IPS-15b (cell line): ENCODE measurements at regions not wholly inside any gene's neighbourhood (a gene's known extent, or its start where the extent isn't known, plus 50 kb on each side); places are given as distances from the start of the nearest gene placed in this dataset.

Source experiments
- H3K27me3 ChIP-seq: one replicate; pipeline ENCODE4 v1.6.1; 2013; ENCODE audit warnings: low read length; ENCODE audit not compliant: control insufficient read depth, insufficient read depth
- H3K36me3 ChIP-seq: one replicate; pipeline ENCODE4 v1.6.1; 2013; ENCODE audit warnings: low read length; ENCODE audit not compliant: control insufficient read depth, insufficient read depth
- H3K4me1 ChIP-seq: one replicate; pipeline ENCODE4 v1.6.1; 2013; ENCODE audit warnings: mild to moderate bottlenecking, low read length; ENCODE audit not compliant: control insufficient read depth, insufficient read depth
- H3K4me3 ChIP-seq: one replicate; pipeline ENCODE4 v1.5.1; 2013; ENCODE audit warnings: low read depth, low read length
- H3K9ac ChIP-seq: one replicate; pipeline ENCODE4 v1.6.1; 2013; ENCODE audit warnings: low read depth, mild to moderate bottlenecking, low read length
- H3K9me3 ChIP-seq: one replicate; pipeline ENCODE4 v1.6.1; 2013; ENCODE audit warnings: mild to moderate bottlenecking, low read length; ENCODE audit not compliant: control insufficient read depth, insufficient read depth

- H3K27me3 ChIP-seq: peaks cover 9% of the 10 kb centered on the region
- H3K4me1 ChIP-seq: no peaks in the 10 kb centered on the region
- H3K4me3 ChIP-seq: no peak overlapping the region
- no peak overlapping the region for H3K9ac ChIP-seq
- H3K36me3 ChIP-seq: no peaks in the 10 kb centered on the region
- H3K9me3 ChIP-seq: no peaks in the 10 kb centered on the region
Observed at GRCh38 chr22:46050916-46051614, 74.1 kb upstream of the WNT7B start.

GRCh38 chr22:46051646-46052045, 74.7 kb upstream of the WNT7B start:
- Histone ChIP-seq H3K4me3 (no peak overlapping the region), H3K4me1 (no peaks in the 10 kb centered on the region), H3K27me3 (peaks cover 3% of the 10 kb centered on the region), H3K9me3 (no peaks in the 10 kb centered on the region), H3K9ac (no peak overlapping the region), H3K36me3 (no peaks in the 10 kb centered on the region)

GRCh38 chr22:46052331-46052771, 75.4 kb upstream of the WNT7B start:
- H3K4me3 ChIP-seq: no peak overlapping the region
- no peak overlapping the region for H3K9ac ChIP-seq
- no peaks in the 10 kb centered on the region for H3K36me3 ChIP-seq
- H3K27me3 ChIP-seq: peaks cover 3% of the 10 kb centered on the region
- H3K4me1 ChIP-seq: no peaks in the 10 kb centered on the region
- H3K9me3 ChIP-seq: no peaks in the 10 kb centered on the region

- no peaks in the 10 kb centered on the region for H3K27me3 ChIP-seq
- no peaks in the 10 kb centered on the region for H3K9me3 ChIP-seq
- no peaks in the 10 kb centered on the region for H3K4me1 ChIP-seq
- H3K4me3 ChIP-seq: no peak overlapping the region
- no peak overlapping the region for H3K9ac ChIP-seq
- no peaks in the 10 kb centered on the region for H3K36me3 ChIP-seq
Observed at GRCh38 chr22:46052801-46053562, 76.0 kb upstream of the WNT7B start.

- no peak overlapping the region for H3K9ac ChIP-seq
- H3K4me1 ChIP-seq: no peaks in the 10 kb centered on the region
Observed at GRCh38 chr22:46053563-46054090, 76.7 kb upstream of the WNT7B start.

GRCh38 chr22:46054091-46055073, 77.4 kb upstream of the WNT7B start:
- H3K27me3 ChIP-seq: no peaks in the 10 kb centered on the region
- H3K9ac ChIP-seq: no peak overlapping the region
- H3K9me3 ChIP-seq: no peaks in the 10 kb centered on the region
- no peak overlapping the region for H3K4me3 ChIP-seq
- no peaks in the 10 kb centered on the region for H3K36me3 ChIP-seq
- H3K4me1 ChIP-seq: no peaks in the 10 kb centered on the region

More at GRCh38 chr22:46053563-46054090, 76.7 kb upstream of the WNT7B start:
- Histone ChIP-seq H3K27me3 (no peaks in the 10 kb centered on the region), H3K9me3 (no peaks in the 10 kb centered on the region), H3K4me3 (no peak overlapping the region), H3K36me3 (no peaks in the 10 kb centered on the region)

GRCh38 chr22:46055181-46055875, 78.4 kb upstream of the WNT7B start:
- Histone ChIP-seq H3K9me3 (no peaks in the 10 kb centered on the region), H3K4me3 (no peak overlapping the region), H3K27me3 (no peaks in the 10 kb centered on the region), H3K36me3 (no peaks in the 10 kb centered on the region), H3K9ac (no peak overlapping the region), H3K4me1 (no peaks in the 10 kb centered on the region)

GRCh38 chr22:46055911-46056545, 79.1 kb upstream of the WNT7B start:
- H3K4me3 ChIP-seq: no peak overlapping the region

GRCh38 chr22:46056546-46057245, 79.7 kb upstream of the WNT7B start:
- H3K4me1 ChIP-seq: no peaks in the 10 kb centered on the region
- no peak overlapping the region for H3K9ac ChIP-seq
- no peak overlapping the region for H3K4me3 ChIP-seq
- no peaks in the 10 kb centered on the region for H3K36me3 ChIP-seq
- H3K27me3 ChIP-seq: peaks cover 6% of the 10 kb centered on the region
- H3K9me3 ChIP-seq: no peaks in the 10 kb centered on the region

More at GRCh38 chr22:46055911-46056545, 79.1 kb upstream of the WNT7B start:
- H3K4me1 ChIP-seq: no peaks in the 10 kb centered on the region
- H3K27me3 ChIP-seq: peaks cover 6% of the 10 kb centered on the region
- H3K9ac ChIP-seq: no peak overlapping the region
- no peaks in the 10 kb centered on the region for H3K36me3 ChIP-seq
- H3K9me3 ChIP-seq: no peaks in the 10 kb centered on the region
